ENCODE measurements at regions not wholly inside any gene's neighbourhood (a gene's known extent, or its start where the extent isn't known, plus 50 kb on each side); places are given as distances from the start of the nearest gene placed in this dataset.

GRCh38 chr2:19503915-19504314, 145.5 kb upstream of the OSR1 start:
- Histone ChIP-seq H3K9me3 (no peaks in the 10 kb centered on the region), H3K4me1 (no peaks in the 10 kb centered on the region), H3K27ac (no peak overlapping the region), H3K27me3 (replicated peaks in 1 of 7) (peaks cover 0 to 15% (median 0%) of the 10 kb centered on the region in 7 donors), H3K4me3 (no peak overlapping the region), H3K36me3 (no peaks in the 10 kb centered on the region)
- DNase-seq = no peak
- 62 to 76% (median 70%) methylated on average over 3 of the region's 3 CpGs for WGBS, 5 donors
- intact Hi-C loops (cut with DNase I; ENCODE audit: low total_unique reads) = no loop called here
- TF ChIP-seq POLR2AphosphoS5 (IDR thresholded peaks at IDR 0.05) (no peak), POLR2A (IDR thresholded peaks at IDR 0.05) (no peak), CTCF (IDR thresholded peaks at IDR 0.05 in 8 of 11, conservative IDR thresholded peaks at IDR 0.05 in 3 of 11) (no peak)

GRCh38 chr2:19503406-19503805, 145.0 kb upstream of the OSR1 start:
- TF ChIP-seq POLR2A (IDR thresholded peaks at IDR 0.05) (no peak), POLR2AphosphoS5 (IDR thresholded peaks at IDR 0.05) (no peak), CTCF (IDR thresholded peaks at IDR 0.05 in 8 of 11, conservative IDR thresholded peaks at IDR 0.05 in 3 of 11) (no peak)
- no peaks in the 10 kb centered on the region for H3K9me3 ChIP-seq
- peaks cover 0 to 15% (median 0%) of the 10 kb centered on the region in 7 donors for H3K27me3 ChIP-seq (replicated peaks in 1 of 7)
- intact Hi-C loops (cut with DNase I; ENCODE audit: low total_unique reads) = no loop called here
- DNase-seq = no peak
- no peaks in the 10 kb centered on the region for H3K36me3 ChIP-seq
- no peak overlapping the region for H3K4me3 ChIP-seq
- no peak overlapping the region for H3K27ac ChIP-seq
- WGBS, 5 donors = 64 to 90% (median 86%) methylated on average over 4 of the region's 4 CpGs
- H3K4me1 ChIP-seq = no peaks in the 10 kb centered on the region

- Histone ChIP-seq H3K4me1 (no peaks in the 10 kb centered on the region), H3K9me3 (no peaks in the 10 kb centered on the region), H3K27me3 (replicated peaks in 1 of 7) (no peaks in the 10 kb centered on the region), H3K27ac (no peak overlapping the region), H3K36me3 (no peaks in the 10 kb centered on the region), H3K4me3 (no peak overlapping the region)
- DNase-seq = no peak
- intact Hi-C loops (cut with DNase I; ENCODE audit: low total_unique reads) = no loop called here
- TF ChIP-seq POLR2AphosphoS5 (IDR thresholded peaks at IDR 0.05) (no peak), CTCF (IDR thresholded peaks at IDR 0.05 in 8 of 11, conservative IDR thresholded peaks at IDR 0.05 in 3 of 11) (no peak), POLR2A (IDR thresholded peaks at IDR 0.05) (no peak)
Observed at GRCh38 chr2:19500126-19500525, 141.7 kb upstream of the OSR1 start.

- 74 to 88% (median 84%) methylated on average over 5 of the region's 5 CpGs for WGBS, 5 donors
- Histone ChIP-seq H3K27me3 (replicated peaks in 1 of 7) (peaks cover 0 to 5% (median 0%) of the 10 kb centered on the region in 7 donors), H3K4me1 (no peaks in the 10 kb centered on the region), H3K36me3 (no peaks in the 10 kb centered on the region), H3K4me3 (no peak overlapping the region), H3K27ac (no peak overlapping the region), H3K9me3 (no peaks in the 10 kb centered on the region)
- no peak for DNase-seq
- intact Hi-C loops (cut with DNase I; ENCODE audit: low total_unique reads) = no loop called here
- TF ChIP-seq POLR2AphosphoS5 (IDR thresholded peaks at IDR 0.05) = no peak
- TF ChIP-seq CTCF (IDR thresholded peaks at IDR 0.05 in 8 of 11, conservative IDR thresholded peaks at IDR 0.05 in 3 of 11) = no peak
- no peak for TF ChIP-seq POLR2A (IDR thresholded peaks at IDR 0.05)
Observed at GRCh38 chr2:19496646-19497045, 138.2 kb upstream of the OSR1 start.
